ENCODE measurements at regions not wholly inside any gene's neighbourhood (a gene's known extent, or its start where the extent isn't known, plus 50 kb on each side); places are given as distances from the start of the nearest gene placed in this dataset.
"Not testable (repeated sequence)": the region's sequence is repeated elsewhere in the genome, so short reads cannot be mapped to it uniquely, and the experiment has no call there.

- no peak for DNase-seq (ENCODE audit: extremely low spot score, insufficient read length, low read depth)
- FAIRE-seq: no peak
Observed at GRCh38 chrX:56125946-56126345, 106.2 kb upstream of the KLF8 start.

GRCh38 chrX:56130031-56130430 is 102.1 kb upstream of the KLF8 start:
- DNase-seq (ENCODE audit: extremely low spot score, insufficient read length, low read depth) (no peak), FAIRE-seq (no peak)

GRCh38 chrX:56130436-56130835 is 101.7 kb upstream of the KLF8 start:
- FAIRE-seq (no peak), DNase-seq (ENCODE audit: extremely low spot score, insufficient read length, low read depth) (no peak)

GRCh38 chrX:56164135-56164534 is 68.0 kb upstream of the KLF8 start:
- peak; percentile 69 for FAIRE-seq
- DNase-seq (ENCODE audit: extremely low spot score, insufficient read length, low read depth): not testable (repeated sequence)
